WERI-Rb-1 (cell line): ENCODE measurements at regions not wholly inside any gene's neighbourhood (a gene's known extent, or its start where the extent isn't known, plus 50 kb on each side); places are given as distances from the start of the nearest gene placed in this dataset.

Experiments used
- DNase-seq: peaks from one replicate; pipeline ENCODE4 v3.0.0-alpha.2; 2020
- H3K27ac ChIP-seq: fragments of 250-450 bp; sonication (Bioruptor Pico); 2 replicates; pipeline ENCODE4 v1.5.1; 2020; ENCODE audit warnings: mild to moderate bottlenecking, moderate library complexity
- H3K27me3 ChIP-seq: fragments of 250-450 bp; sonication (Bioruptor Pico); 2 replicates; pipeline ENCODE4 v1.5.1; 2021; ENCODE audit warnings: mild to moderate bottlenecking, low read depth, moderate library complexity; ENCODE audit not compliant: insufficient read depth, severe bottlenecking
- H3K36me3 ChIP-seq: fragments of 250-450 bp; sonication (Bioruptor Pico); 2 replicates; pipeline ENCODE4 v1.5.1; 2020; ENCODE audit warnings: mild to moderate bottlenecking, moderate library complexity
- H3K4me3 ChIP-seq: 2 replicates; pipeline ENCODE4 v1.5.1; 2011; ENCODE audit warnings: low read depth, mild to moderate bottlenecking, control low read depth, low read length
- H3K9me3 ChIP-seq: fragments of 250-450 bp; sonication (Bioruptor Pico); 2 replicates; pipeline ENCODE4 v1.5.1; 2021; ENCODE audit warnings: mild to moderate bottlenecking, moderate library complexity; ENCODE audit not compliant: severe bottlenecking
- CTCF ChIP-seq: IDR thresholded peaks from 2 replicates; pipeline ENCODE4 v1.5.1; 2011; ENCODE audit warnings: low read depth, mild to moderate bottlenecking, control low read depth, inconsistent platforms, low read length

DNA sequence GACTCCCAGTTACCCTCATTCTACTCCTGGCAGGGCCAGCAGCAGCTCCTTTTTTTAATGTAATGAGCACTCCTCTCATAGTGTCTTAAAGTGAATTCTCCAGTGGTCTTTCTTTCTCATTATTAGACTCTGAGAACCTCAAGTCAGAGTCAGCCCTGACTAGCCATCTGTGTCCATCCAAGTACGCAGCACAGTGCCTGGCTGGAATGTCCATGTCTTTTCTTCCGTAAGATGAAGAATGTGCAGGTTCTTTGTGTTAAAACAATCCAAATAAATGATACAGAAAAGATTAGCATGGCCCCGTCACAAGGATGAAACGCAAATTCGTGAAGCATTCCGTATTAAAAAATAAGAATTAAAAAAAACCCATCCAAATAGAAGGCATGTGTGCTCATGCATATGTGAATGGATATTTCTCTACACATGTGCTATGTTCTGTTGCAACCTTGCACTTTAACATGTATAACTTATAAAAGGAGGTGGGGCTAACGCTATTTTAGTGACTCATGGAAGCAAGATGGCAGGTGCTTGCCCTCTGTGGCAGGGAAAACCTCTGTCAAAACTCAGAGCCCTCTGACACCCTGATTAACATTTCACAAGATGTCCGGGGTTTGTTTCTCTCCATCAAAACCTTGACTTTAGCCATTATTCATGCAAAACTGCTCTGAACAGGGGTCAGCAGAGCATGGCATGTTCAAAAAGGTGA lies 170.7 kb upstream of the TOPAZ1 start:
- no peak for DNase-seq
- TF ChIP-seq CTCF = no peak

DNA sequence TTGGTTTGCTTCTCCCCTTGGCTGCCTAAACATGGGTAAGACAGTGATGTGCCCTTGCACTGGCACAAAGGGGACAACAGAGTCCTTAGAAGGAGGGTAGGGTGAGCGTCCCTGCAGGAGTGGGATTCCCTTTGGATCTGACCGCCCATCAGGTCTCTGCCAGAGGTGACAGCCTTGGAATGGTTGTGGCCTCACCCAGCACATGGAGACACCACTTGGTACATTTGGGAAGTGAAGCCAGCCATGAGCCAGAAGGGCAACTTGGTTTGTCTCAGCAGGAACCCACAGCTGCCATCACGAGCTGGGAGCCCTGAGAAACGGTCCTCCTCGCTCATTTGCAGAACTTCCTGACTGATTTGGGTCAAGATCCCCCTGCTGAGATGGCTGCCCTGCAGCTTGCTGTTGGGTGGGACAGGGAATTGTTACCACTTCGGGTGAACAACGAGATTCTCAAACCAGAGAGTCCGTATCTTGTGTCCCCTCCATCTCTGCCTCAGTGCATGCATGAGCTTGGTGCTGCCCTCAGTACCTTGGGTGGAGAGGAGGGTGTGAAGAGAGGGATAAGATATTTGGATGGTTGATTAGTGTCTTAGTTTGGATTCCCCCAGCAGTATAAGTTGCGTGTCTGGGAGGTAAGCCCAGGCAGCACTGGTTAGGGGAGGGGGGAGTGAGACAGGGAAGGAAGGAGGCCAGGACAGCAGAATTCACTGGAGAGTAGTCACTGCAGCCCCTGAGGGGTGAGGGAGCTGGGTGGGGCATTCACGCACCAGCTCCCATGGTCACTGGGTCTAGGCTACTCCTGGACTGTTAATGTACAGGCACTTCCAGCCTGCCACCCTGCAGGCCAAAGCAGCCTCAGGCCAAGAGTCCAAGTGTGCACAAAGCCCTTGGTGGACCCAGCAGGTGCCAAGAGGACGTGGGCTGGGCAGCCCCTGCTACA lies 168.8 kb upstream of the TOPAZ1 start:
- no peak for TF ChIP-seq CTCF
- peak; percentile 32 for DNase-seq
- Histone ChIP-seq H3K27ac (no peak overlapping the region), H3K27me3 (no peaks in the 10 kb centered on the region), H3K9me3 (no peaks in the 10 kb centered on the region), H3K36me3 (no peaks in the 10 kb centered on the region), H3K4me3 (no peak overlapping the region)

More for the DNA sequence above, 170.7 kb upstream of the TOPAZ1 start:
- no peak overlapping the region for H3K4me3 ChIP-seq
- no peak overlapping the region for H3K27ac ChIP-seq
- no peaks in the 10 kb centered on the region for H3K27me3 ChIP-seq
- no peaks in the 10 kb centered on the region for H3K9me3 ChIP-seq
- no peaks in the 10 kb centered on the region for H3K36me3 ChIP-seq

DNA sequence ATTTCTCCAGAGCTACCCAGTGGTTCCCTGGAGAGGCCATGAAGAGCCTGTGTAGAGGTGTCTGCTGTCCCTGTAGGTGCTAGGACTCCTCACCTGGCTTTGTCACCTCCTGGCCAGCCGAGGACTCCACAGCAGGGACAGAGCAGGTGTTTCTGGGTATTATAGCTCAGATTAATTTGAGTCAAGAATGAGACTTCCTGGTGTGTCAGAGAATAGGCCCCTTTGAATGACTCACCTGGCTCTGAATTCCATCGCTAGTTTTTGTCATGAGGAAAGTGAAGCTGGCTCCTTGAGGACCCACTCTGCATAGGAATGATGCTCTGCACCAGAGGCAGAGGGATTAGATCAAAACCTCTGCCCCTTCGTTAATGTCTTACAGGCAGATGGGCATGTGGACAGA lies 167.5 kb upstream of the TOPAZ1 start:
- no peak overlapping the region for H3K27ac ChIP-seq
- H3K36me3 ChIP-seq = no peaks in the 10 kb centered on the region
- H3K9me3 ChIP-seq = no peaks in the 10 kb centered on the region
- no peaks in the 10 kb centered on the region for H3K27me3 ChIP-seq
- no peak for TF ChIP-seq CTCF
- no peak for DNase-seq
- H3K4me3 ChIP-seq = no peak overlapping the region

DNA sequence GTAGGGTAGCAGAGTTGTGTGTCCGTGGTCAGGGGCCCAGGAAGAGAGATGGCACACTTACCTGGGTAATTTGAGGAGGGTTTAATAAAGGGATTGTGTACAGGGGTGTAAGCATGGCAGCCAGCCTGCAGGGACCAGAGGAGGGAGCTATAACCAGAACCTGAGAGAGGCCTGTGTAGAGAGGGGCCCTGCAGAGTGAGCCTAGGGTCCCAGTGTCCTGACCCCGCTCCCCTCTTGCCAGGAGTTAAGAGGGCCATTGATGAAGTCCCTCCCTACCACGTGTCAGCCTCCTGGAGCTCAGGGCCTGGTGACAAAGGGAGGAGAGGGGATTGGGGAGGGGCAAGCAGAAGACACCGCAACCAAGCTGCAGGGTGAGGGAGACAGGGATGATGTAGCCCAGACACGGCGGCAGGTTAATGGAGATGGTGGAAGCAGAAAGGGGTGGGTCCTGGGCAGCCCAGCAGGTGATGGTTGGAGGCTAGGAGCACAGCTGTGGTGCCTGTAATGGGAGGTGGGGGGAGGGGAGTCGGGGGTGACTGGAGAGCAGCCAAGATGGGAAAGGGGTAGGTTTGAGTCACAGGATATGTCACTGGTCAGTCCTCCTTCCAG lies 165.4 kb upstream of the TOPAZ1 start:
- no peaks in the 10 kb centered on the region for H3K36me3 ChIP-seq
- no peak for TF ChIP-seq CTCF
- H3K27me3 ChIP-seq = no peaks in the 10 kb centered on the region
- DNase-seq = no peak
- no peak overlapping the region for H3K27ac ChIP-seq
- no peak overlapping the region for H3K4me3 ChIP-seq
- H3K9me3 ChIP-seq = no peaks in the 10 kb centered on the region

- Histone ChIP-seq H3K4me3 (no peak overlapping the region), H3K36me3 (no peaks in the 10 kb centered on the region), H3K27me3 (no peaks in the 10 kb centered on the region), H3K9me3 (no peaks in the 10 kb centered on the region), H3K27ac (no peak overlapping the region)
- peak; percentile 34; the same call in 1 of the 2 replicates for TF ChIP-seq CTCF
- no peak for DNase-seq
Measured at GRCh38 chr3:44077267-44077666, 164.4 kb upstream of the TOPAZ1 start.
